Smooth muscle cell (in vitro differentiated cells): ENCODE measurements at regions not wholly inside any gene's neighbourhood (a gene's known extent, or its start where the extent isn't known, plus 50 kb on each side); places are given as distances from the start of the nearest gene placed in this dataset.
"Not testable (repeated sequence)": the region's sequence is repeated elsewhere in the genome, so short reads cannot be mapped to it uniquely, and the experiment has no call there.

Experiments used
- DNase-seq: peaks from one replicate; lab custom pipeline; 2025; ENCODE audit not compliant: unreplicated experiment; lab: John Stamatoyannopoulos, UW
- H2AFZ ChIP-seq: fragments of 200-600 bp; sonication (generic); 2 replicates; pipeline ENCODE4 v1.6.0; 2016; ENCODE audit warnings: antibody characterized with exemption, low read depth, mild to moderate bottlenecking
- H3F3A ChIP-seq: fragments of 200-600 bp; sonication (generic); 2 replicates; pipeline ENCODE4 v1.6.0; 2017; ENCODE audit warnings: antibody characterized with exemption, low read depth
- H3K27ac ChIP-seq: fragments of 200-600 bp; sonication (generic); 2 replicates; pipeline ENCODE4 v1.5.1; 2016; ENCODE audit warnings: low read depth, mild to moderate bottlenecking
- H3K27me3 ChIP-seq: fragments of 200-600 bp; sonication (generic); 2 replicates; pipeline ENCODE4 v1.6.1; 2016; ENCODE audit warnings: low read depth, mild to moderate bottlenecking
- H3K36me3 ChIP-seq: fragments of 200-600 bp; sonication (generic); 2 replicates; pipeline ENCODE4 v1.5.1; 2016; ENCODE audit warnings: low read depth
- H3K4me1 ChIP-seq: fragments of 200-600 bp; sonication (generic); 2 replicates; pipeline ENCODE4 v1.5.1; 2016; ENCODE audit warnings: low read depth
- H3K4me2 ChIP-seq: fragments of 200-600 bp; sonication (generic); 2 replicates; pipeline ENCODE4 v1.6.0; 2016; ENCODE audit warnings: mild to moderate bottlenecking
- H3K4me3 ChIP-seq: fragments of 200-600 bp; sonication (generic); 2 replicates; pipeline ENCODE4 v1.5.1; 2016; ENCODE audit warnings: mild to moderate bottlenecking
- H3K79me2 ChIP-seq: fragments of 200-600 bp; sonication (generic); 2 replicates; pipeline ENCODE4 v1.6.0; 2016; ENCODE audit warnings: low read depth, mild to moderate bottlenecking
- H3K9ac ChIP-seq: fragments of 200-600 bp; sonication (generic); 2 replicates; pipeline ENCODE4 v1.6.0; 2016; ENCODE audit warnings: low read depth
- H3K9me3 ChIP-seq: fragments of 200-600 bp; sonication (generic); replicated peaks from 2 replicates; pipeline ENCODE4 v1.5.1; 2016; ENCODE audit warnings: low read depth
- H4K20me1 ChIP-seq: fragments of 200-600 bp; sonication (generic); 2 replicates; pipeline ENCODE4 v1.6.0; 2016; ENCODE audit warnings: low read depth
- WGBS: methylation state at CpG from one replicate; pipeline ENCODE4 v1.1.7; 2016; ENCODE audit warnings: low lambda C conversion rate; 5-methylcytosine and 5-hydroxymethylcytosine counted together
- TF ChIP-seq, protein P1 (sequence below): fragments of 200-600 bp; sonication (generic); IDR thresholded peaks from 2 replicates; pipeline ENCODE4 v1.5.1; 2017; ENCODE audit warnings: borderline replicate concordance, mild to moderate bottlenecking, antibody characterized with exemption; ENCODE audit not compliant: insufficient read depth, poor library complexity, severe bottlenecking

DNA sequence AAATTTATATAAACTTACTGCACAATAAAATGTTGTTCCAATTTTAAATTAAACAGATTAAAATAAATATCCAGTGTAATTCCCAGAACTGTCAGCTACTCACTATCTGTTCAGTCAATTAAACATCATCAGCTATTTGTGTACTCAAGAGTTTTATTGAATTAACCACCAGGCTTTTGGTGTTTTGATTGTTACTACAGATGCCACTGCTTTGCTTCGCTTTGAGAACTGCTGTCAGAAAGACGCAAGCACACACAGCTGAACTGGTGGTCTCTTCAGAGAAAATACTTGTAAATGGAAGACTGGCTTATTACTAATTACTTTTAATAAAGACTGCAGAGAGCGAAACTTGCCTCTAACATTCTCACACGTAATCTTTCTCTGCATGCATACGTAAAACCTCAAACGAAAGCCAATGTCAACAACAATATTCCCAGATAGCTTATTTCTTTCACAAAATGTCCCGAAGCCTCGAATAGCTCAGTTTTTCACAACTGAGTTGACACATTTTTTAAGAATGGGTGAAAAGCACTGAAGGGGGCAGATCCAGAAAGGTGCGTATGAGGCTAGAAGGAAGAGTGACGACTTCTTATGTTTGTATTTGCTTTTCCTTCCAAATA lies 259.6 kb upstream of the RPS23 start:
- no peaks in the 10 kb centered on the region for H3F3A ChIP-seq
- H3K9me3 ChIP-seq, result no peaks in the 10 kb centered on the region
- H3K4me2 ChIP-seq, result peak overlapping the region; percentile 69
- H3K4me3 ChIP-seq, result no peak overlapping the region
- peak overlapping the region; percentile 79 for H2AFZ ChIP-seq
- H4K20me1 ChIP-seq, result no peaks in the 10 kb centered on the region
- WGBS, result 58% methylated on average over 10 of the region's 10 CpGs
- DNase-seq, result no peak
- peaks cover 5% of the 10 kb centered on the region for H3K4me1 ChIP-seq
- H3K79me2 ChIP-seq, result no peaks in the 10 kb centered on the region
- no peaks in the 10 kb centered on the region for H3K36me3 ChIP-seq
- no peaks in the 10 kb centered on the region for H3K27me3 ChIP-seq
- H3K9ac ChIP-seq, result peak overlapping the region; percentile 6
- TF ChIP-seq, protein P1, sequence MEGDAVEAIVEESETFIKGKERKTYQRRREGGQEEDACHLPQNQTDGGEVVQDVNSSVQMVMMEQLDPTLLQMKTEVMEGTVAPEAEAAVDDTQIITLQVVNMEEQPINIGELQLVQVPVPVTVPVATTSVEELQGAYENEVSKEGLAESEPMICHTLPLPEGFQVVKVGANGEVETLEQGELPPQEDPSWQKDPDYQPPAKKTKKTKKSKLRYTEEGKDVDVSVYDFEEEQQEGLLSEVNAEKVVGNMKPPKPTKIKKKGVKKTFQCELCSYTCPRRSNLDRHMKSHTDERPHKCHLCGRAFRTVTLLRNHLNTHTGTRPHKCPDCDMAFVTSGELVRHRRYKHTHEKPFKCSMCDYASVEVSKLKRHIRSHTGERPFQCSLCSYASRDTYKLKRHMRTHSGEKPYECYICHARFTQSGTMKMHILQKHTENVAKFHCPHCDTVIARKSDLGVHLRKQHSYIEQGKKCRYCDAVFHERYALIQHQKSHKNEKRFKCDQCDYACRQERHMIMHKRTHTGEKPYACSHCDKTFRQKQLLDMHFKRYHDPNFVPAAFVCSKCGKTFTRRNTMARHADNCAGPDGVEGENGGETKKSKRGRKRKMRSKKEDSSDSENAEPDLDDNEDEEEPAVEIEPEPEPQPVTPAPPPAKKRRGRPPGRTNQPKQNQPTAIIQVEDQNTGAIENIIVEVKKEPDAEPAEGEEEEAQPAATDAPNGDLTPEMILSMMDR, result no peak
- peak overlapping the region; percentile 44 for H3K27ac ChIP-seq

GRCh38 chr5:82534986-82535385 lies 256.8 kb upstream of the RPS23 start:
- H3F3A ChIP-seq, result no peaks in the 10 kb centered on the region
- H2AFZ ChIP-seq, result peak overlapping the region; percentile 62
- H3K27me3 ChIP-seq, result no peaks in the 10 kb centered on the region
- H3K4me3 ChIP-seq, result no peak overlapping the region
- no peak for DNase-seq
- no peaks in the 10 kb centered on the region for H3K36me3 ChIP-seq
- H3K9ac ChIP-seq, result no peak overlapping the region
- H3K79me2 ChIP-seq, result no peaks in the 10 kb centered on the region
- H4K20me1 ChIP-seq, result no peaks in the 10 kb centered on the region
- TF ChIP-seq, protein P1, result no peak
- peaks cover 5% of the 10 kb centered on the region for H3K4me1 ChIP-seq
- no peak overlapping the region for H3K4me2 ChIP-seq
- H3K9me3 ChIP-seq, result no peaks in the 10 kb centered on the region
- WGBS, result 94% methylated on average over 1 of the region's 1 CpG
- H3K27ac ChIP-seq, result no peak overlapping the region

GRCh38 chr5:82532075-82532474 lies 253.9 kb upstream of the RPS23 start:
- DNase-seq, H3K79me2 ChIP-seq, H3K27me3 ChIP-seq, H3K27ac ChIP-seq, H3K36me3 ChIP-seq, H3K4me2 ChIP-seq, H3K9ac ChIP-seq, H3F3A ChIP-seq, H2AFZ ChIP-seq, H3K9me3 ChIP-seq, H3K4me1 ChIP-seq, H3K4me3 ChIP-seq, H4K20me1 ChIP-seq: not testable (repeated sequence)
- WGBS, result 96% methylated on average over 2 of the region's 2 CpGs

- Histone ChIP-seq H3K4me2 (no peak overlapping the region), H3K36me3 (no peaks in the 10 kb centered on the region), H3K27me3 (no peaks in the 10 kb centered on the region), H3K4me3 (no peak overlapping the region), H3K27ac (no peak overlapping the region), H3K4me1 (no peaks in the 10 kb centered on the region), H4K20me1 (no peaks in the 10 kb centered on the region), H3K9me3 (no peaks in the 10 kb centered on the region), H3K9ac (no peak overlapping the region), H2AFZ (no peak overlapping the region), H3K79me2 (no peaks in the 10 kb centered on the region), H3F3A (no peaks in the 10 kb centered on the region)
- TF ChIP-seq, protein P1, result no peak
- 65% methylated on average over 2 of the region's 2 CpGs for WGBS
- no peak for DNase-seq
Measured at GRCh38 chr5:82526540-82526939, 248.4 kb upstream of the RPS23 start.
